Myocyte (in vitro differentiated cells): ENCODE measurements at regions not wholly inside any gene's neighbourhood (a gene's known extent, or its start where the extent isn't known, plus 50 kb on each side); places are given as distances from the start of the nearest gene placed in this dataset.

Experiments used
- DNase-seq: peaks from one replicate; pipeline ENCODE4 v3.0.0-alpha.2; 2012; ENCODE audit warnings: low read depth

GRCh38 chr3:144511346-144511745 lies 539.7 kb downstream of the DIPK2A start:
- no peak for DNase-seq

DNA sequence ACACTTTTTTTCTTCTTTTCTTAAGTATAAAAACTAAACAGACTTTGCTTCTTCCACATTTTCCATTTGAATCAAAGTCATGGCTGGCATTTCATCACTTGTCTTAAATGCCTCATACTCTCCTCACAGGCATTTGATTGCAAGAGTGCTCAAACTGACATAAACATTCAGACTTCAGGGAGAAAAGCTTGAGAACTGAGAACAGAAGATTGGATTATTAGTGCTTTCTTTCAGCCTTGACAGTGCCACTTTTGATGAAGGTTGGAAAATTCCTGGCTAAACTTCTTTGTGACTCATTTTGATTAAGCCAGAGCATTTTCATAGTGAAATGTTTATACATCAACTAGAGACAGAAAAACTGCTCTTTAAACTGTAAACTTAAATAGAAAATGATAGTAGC lies 544.4 kb downstream of the DIPK2A start:
- DNase-seq, result no peak

DNA sequence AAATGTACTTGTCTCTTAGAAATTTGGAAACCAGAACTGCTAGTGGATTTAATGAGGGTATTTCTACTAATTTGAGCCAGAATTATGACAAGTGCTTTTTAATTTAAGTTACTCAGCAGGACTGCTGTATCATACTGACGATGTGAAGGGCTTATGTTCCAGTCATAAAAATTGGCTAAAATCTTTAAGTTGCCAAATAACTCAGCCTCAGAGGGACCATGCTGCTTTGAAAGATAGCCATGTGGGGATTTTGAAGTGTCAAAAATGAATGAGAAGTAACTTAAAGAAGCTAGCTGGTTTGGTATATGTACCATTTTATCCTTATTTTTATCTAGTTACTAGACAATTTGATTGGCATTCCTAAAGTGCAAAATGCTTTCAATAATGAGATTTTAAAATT lies 545.0 kb downstream of the DIPK2A start:
- no peak for DNase-seq

DNA sequence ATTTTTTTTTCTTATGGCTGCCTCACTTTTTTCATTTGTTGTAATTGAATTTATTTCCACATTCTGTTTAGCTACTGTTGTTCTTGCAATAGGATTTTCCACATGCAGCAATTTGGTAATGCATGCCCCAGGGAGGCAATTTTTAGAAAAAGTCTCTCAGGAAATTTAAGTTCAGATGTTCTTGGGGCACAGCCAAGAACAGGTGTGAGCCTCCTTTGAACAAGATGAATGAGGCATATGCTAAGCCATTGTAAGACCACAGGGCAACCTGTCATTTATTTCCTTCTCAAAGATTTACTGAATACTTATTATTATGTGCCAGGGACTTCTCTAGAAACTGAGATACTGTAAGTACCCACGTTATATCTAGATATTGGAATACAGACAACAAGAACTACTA lies 549.5 kb downstream of the DIPK2A start:
- DNase-seq, result no peak

DNA sequence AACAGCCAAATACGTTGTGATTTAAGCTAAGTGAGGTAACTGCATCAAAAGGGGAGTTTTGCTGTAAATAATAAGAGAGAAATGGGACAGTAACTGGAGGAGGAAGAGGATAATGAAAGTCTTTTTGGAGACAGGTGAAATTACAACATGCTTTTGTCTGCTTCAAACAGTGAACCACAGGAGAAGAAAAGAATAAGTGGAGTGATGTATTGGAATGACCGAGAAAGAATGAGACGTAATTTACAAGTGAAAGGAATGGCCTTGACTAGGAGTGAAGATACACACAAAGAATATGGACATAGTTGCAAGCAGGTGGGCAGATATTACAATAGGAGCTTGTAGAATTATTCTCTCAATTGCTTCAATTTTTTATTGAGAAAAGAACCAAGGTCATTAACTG lies 550.8 kb downstream of the DIPK2A start:
- no peak for DNase-seq

DNA sequence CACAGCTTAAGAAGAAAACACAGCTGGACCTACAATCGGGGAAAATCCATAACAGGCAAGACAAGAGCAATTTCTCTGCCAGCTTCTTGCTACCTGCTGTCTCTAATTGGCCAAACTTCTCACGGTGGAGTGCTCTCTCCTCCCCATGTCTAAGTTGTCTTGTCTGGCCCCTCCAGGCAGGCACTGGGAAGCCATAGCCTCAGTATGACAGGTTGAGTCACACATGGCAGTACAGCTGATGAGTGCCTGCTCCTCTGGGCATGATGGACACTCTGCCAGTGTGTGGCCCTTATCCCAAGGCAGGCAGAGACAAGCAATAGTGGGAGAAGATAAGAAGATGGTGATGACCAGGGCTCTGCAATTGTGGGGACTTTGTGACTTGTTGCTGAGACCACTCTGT lies 551.8 kb downstream of the DIPK2A start:
- no peak for DNase-seq

GRCh38 chr3:144524531-144524930 lies 552.9 kb downstream of the DIPK2A start:
- no peak for DNase-seq

GRCh38 chr3:144529566-144529965 lies 557.9 kb downstream of the DIPK2A start:
- DNase-seq, result no peak

- DNase-seq, result no peak
Measured at GRCh38 chr3:144544871-144545270, 573.2 kb downstream of the DIPK2A start.

- no peak for DNase-seq
Measured at GRCh38 chr3:144546539-144546938, 574.9 kb downstream of the DIPK2A start.

- DNase-seq, result no peak
Measured at GRCh38 chr3:144548346-144548745, 576.7 kb downstream of the DIPK2A start.

DNA sequence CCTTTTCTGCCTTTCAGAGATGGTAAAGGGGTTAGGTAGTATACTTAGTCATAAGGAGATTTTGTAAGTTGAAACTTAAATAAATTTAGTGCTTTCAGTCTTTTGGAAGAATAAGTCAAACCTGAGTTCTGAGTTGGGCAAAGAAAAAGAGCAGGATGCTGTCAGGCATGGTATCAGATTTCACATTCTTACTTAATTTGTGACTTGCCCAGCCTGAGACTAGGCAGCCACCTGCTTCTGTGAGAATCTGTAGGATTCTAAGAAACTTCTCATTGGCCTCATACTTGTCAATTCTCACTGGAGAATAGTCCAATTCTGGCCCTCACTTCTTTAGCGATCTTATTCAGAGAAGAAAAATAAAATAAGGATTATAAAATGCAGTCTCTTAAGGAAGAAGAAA lies 577.5 kb downstream of the DIPK2A start:
- peak; percentile 38 for DNase-seq

DNA sequence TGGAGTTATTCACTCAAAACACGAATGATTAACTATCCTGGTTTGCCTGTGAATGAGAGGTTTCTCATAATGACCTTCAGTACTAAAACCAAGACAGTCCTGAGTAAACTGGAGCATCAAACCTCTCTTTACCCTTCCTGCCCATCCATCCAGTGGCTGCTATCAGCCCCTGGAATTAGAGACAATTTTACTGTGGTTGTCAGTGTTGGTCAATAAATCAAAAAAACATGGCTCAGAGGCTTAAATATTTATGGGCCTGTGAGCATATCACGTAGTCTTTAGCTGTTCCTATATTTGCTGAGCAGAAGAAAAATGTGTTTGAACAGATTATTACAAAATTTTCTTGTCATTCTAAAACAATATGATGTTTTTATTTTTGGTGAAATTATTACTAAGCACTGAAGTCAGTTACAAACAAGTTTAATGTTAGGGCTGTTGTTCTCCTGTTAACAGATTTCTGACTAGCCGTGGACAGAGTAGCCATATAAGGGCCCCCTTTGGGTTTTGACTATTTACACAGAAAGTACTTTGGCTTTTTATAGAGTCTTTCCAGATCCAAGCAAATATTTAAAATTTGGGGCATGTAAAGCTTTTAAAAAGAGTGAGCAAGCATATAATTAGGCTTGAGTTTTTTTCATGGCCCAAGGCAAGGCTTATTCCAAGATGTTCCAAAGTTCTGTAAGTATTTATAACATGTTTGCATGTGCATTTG lies 580.9 kb downstream of the DIPK2A start:
- no peak for DNase-seq

GRCh38 chr3:144553301-144553700 lies 581.7 kb downstream of the DIPK2A start:
- DNase-seq, result no peak

DNA sequence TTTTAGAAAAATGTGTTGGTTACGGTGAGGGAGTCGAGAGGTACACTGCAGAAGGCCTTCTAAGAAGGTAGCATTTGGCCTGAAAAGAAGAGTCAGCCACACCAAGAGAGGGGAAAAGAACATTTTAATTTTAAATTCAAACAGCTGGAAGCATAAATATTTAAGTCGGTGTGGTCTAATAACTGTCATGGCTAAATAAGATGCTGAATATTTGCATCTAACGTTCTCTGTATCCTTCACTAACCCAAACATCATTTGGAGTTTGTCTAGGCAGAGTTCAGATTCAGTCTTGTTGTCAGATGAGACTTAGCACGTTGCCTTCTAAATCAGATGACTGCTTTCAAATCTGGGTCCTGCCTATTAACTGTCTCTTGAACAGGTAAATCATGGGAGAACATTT lies 583.3 kb downstream of the DIPK2A start:
- DNase-seq, result no peak

DNA sequence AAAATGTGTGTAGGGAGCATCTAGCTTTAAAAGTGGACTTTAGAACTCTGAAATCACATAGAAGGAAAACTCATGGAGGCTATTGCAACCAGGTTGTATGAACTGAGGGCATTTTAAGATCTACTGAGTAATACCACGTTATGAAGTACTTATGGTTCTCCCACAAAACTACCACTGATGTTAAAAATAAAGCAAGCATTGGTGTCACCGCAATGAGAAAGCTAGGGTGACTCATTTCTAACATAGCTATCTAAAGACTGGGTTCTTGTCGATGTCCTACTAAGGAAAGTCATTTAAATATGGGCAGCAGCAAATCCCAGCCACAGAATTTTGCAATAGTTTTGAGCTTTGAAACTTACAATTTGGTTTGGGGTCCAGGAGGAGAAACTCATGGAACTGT lies 584.8 kb downstream of the DIPK2A start:
- DNase-seq, result peak; percentile 85

DNA sequence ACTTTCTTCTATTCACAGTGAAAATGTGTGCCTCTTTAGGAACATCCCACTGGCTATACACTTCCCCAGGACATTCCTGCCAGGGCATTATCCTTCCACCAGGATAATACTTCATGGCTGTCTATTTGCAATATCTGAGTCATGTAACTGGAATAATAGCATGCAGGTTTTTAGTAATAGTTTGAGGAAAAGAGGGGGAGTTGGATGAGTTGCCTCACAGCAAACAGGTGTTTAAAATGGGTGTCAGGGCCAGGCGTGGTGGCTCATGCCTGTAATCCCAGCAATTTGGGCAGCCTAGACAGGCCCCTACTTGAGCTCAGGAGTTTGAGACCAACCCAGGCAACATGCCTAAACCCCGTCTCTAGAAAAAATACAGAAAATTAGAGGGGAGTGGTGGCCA lies 585.9 kb downstream of the DIPK2A start:
- peak; percentile 56 for DNase-seq

- peak; percentile 31 for DNase-seq
Measured at GRCh38 chr3:144564011-144564410, 592.4 kb downstream of the DIPK2A start.

DNA sequence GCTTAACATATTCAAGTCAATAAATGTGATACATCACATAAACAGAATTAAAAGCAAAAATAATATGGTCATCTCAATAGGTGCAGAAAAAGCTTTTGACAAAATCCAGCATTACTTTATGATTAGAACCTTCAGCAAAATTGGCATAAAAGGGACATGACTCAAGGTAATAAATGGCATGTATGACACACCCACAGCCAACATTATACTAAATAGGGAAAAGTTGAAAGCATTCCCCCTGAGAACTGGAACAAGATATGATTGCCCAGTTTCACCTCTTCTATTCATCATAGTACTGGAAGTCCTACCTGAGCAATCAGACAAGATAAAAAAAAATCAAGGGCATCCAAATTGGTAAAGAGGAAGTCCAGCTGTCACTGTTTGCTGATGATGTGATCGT lies 594.7 kb downstream of the DIPK2A start:
- no peak for DNase-seq

GRCh38 chr3:144569651-144570050 lies 598.0 kb downstream of the DIPK2A start:
- DNase-seq, result no peak

DNA sequence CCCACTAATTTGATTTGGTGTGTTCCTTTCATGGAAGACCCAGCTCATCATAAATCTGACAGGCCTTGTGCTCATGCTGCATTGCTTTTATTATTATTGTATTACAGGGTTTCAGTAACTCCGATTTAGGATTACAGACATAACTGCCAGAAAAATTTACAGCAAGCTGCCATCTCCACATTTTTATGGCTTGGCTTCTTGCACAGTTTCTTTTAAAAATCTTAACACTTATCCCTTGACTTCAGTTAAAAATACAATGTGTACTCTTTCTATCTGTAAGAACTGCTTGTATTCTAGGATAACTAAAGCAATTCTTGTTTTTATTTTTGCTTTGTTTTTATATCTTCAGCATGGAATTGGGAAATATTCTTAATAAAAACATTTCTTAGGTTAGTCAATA lies 612.2 kb downstream of the DIPK2A start:
- no peak for DNase-seq

DNA sequence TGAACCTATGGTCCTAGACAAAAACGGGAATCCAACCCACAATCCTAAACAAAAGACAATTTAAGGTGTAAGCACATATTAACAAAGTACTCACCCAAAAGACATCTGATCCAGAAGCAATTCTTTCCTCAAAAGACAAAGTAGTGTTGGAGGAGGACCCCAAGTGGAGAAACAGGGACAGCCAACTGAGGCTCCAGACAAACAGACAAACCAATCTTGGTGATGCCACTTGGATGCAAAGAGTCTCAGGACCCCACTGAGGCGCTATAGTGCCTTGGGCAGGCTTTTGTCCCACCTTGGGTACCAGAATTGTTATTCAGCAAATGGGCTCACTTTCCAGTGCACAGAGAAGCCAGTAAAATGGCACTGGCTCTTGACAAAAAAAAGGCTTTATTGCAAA lies 613.8 kb downstream of the DIPK2A start:
- DNase-seq, result peak; percentile 3

GRCh38 chr3:144585953-144586352 lies 614.3 kb downstream of the DIPK2A start:
- no peak for DNase-seq

DNA sequence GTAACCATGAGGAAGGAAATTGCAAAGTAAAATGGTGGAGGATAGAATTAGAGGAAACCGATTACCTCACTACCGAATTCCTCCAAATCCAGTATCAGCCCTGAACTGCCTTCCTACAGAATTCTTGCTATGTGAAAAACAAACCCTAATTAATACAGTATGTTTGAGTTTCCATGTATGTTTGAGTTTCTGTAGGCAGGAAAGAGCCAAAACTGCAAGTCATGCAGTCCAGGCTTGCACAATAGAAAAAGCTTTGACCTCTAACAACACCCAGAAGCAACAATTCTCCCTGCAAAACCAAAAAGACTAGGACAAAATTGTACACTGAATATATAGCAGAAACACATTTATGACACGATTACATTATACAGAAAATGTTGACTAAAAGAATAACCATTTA lies 614.8 kb downstream of the DIPK2A start:
- DNase-seq, result peak; percentile 11
